Right lobe of liver (tissue), 6 donors: ENCODE measurements at regions not wholly inside any gene's neighbourhood (a gene's known extent, or its start where the extent isn't known, plus 50 kb on each side); places are given as distances from the start of the nearest gene placed in this dataset.

Experiments used
- ATAC-seq, 4 donors: fragments of 200-7000 bp; cut with Tn5 transposase; one replicate each; pipeline ENCODE4 v1.9.1; 2020; ENCODE audit warnings: mild to moderate bottlenecking in 4 of 4, moderate library complexity in 4 of 4
- DNase-seq, 3 donors: peaks; one replicate each; pipeline ENCODE4 v3.0.0-alpha.2; 2020
- H3K27ac ChIP-seq, 3 donors: fragments of 200-600 bp; one replicate each; pipeline ENCODE4 v1.8.0; 2022
- H3K27me3 ChIP-seq, 2 donors: fragments of 200-600 bp; one replicate each; pipeline ENCODE4 v1.8.0; 2022
- H3K36me3 ChIP-seq, 4 donors: fragments of 200-600 bp; sonication (generic) in 1 of 4; one replicate each; pipeline versions ENCODE4 v1.5.1 to v1.8.0; 2017 to 2022; ENCODE audit warnings: control low read depth in 1 of 4
- H3K4me1 ChIP-seq, 4 donors: fragments of 200-600 bp; sonication (generic) in 1 of 4; one replicate each; pipeline versions ENCODE4 v1.5.1 to v1.8.0; 2017 to 2022; ENCODE audit warnings: control low read depth in 1 of 4
- H3K4me3 ChIP-seq, 3 donors: fragments of 200-600 bp; one replicate each; pipeline ENCODE4 v1.8.0; 2022
- H3K9me3 ChIP-seq, 4 donors: fragments of 200-600 bp; sonication (generic) in 1 of 4; one replicate each; pipeline versions ENCODE4 v1.5.1 to v1.8.0; 2017 to 2022; ENCODE audit warnings: control low read depth in 1 of 4
- CTCF ChIP-seq, 4 donors: fragments of 200-600 bp in 3 of 4; fragments of 450-650 bp in 1 of 4; IDR thresholded peaks; one replicate each; pipeline versions ENCODE4 v1.5.1 to v1.8.0; 2016 to 2022; ENCODE audit warnings: antibody characterized with exemption in 4 of 4, mild to moderate bottlenecking in 2 of 4
- POLR2A ChIP-seq: fragments of 450-650 bp; IDR thresholded peaks from one replicate; pipeline ENCODE4 v1.6.1; 2017; ENCODE audit warnings: antibody characterized with exemption, mild to moderate bottlenecking
- WGBS: methylation state at CpG from one replicate; pipeline ENCODE4 v1.1.6; 2018; ENCODE audit warnings: low coverage, low lambda C conversion rate; ENCODE audit not compliant: insufficient coverage; ENCODE audit errors: missing lambda C conversion rate; 5-methylcytosine and 5-hydroxymethylcytosine counted together
- intact Hi-C, 2 donors: fragments of 100-400 bp; cut with DNase I; formaldehyde crosslinking; loops; one replicate each; pipeline versions ENCODE4 v1.11.2 to v1.14.1; 2022
- donor health status: DM: no; HTN: yes; CAD: no.
- donor health status: DM: no; HTN: no; CAD: no.
- donor health status: DM: no; HTN: no; CAD: no.
- donor health status: DM: no; HTN: yes; CAD: no.
- donor health status: DM: no; HTN: yes; CAD: no.

DNA sequence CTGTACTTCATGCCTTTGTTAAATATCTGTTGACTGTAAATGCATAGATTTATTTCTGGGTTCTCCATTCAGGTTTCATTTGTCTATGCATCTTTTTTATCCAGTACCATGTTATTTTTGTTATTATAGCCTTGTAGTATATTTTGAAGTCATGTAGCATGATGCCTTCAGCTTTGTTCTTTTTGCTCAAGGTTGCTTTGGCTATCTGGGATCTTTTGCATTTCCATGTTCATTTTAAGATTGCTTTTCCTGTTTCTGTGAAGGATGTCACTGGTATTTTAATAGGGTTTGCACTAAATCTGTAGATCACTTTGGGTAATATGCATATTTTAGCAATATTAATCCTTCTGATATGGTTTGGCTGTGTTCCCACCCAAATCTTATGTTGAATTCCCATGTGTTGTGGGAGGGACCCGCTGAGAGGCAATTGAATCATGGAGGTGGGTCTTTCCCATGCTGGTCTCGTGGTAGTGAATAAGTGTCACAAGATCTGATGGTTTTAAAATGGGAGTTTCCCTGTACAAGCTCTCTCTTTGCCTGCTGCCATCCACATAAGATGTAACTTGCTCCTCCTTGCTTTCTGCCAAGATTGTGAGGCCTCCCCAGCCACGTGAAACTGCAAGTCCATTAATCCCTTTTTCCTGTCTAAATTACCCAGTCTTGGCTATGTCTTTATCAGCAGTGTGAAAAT lies 302.8 kb upstream of the SEMA3C start:
- no peaks in the 10 kb centered on the region for H3K4me1 ChIP-seq
- ATAC-seq, result no peak
- H3K9me3 ChIP-seq, result no peaks in the 10 kb centered on the region
- no peak for DNase-seq
- H3K27ac ChIP-seq, result no peak overlapping the region
- H3K27me3 ChIP-seq, result no peaks in the 10 kb centered on the region
- intact Hi-C loops, result no loop called here
- no peak overlapping the region for H3K4me3 ChIP-seq
- TF ChIP-seq CTCF (IDR thresholded peaks at IDR 0.05), result no peak
- no peak for TF ChIP-seq POLR2A
- WGBS, result 44% methylated on average over 3 of the region's 3 CpGs
- H3K36me3 ChIP-seq, result no peaks in the 10 kb centered on the region

DNA sequence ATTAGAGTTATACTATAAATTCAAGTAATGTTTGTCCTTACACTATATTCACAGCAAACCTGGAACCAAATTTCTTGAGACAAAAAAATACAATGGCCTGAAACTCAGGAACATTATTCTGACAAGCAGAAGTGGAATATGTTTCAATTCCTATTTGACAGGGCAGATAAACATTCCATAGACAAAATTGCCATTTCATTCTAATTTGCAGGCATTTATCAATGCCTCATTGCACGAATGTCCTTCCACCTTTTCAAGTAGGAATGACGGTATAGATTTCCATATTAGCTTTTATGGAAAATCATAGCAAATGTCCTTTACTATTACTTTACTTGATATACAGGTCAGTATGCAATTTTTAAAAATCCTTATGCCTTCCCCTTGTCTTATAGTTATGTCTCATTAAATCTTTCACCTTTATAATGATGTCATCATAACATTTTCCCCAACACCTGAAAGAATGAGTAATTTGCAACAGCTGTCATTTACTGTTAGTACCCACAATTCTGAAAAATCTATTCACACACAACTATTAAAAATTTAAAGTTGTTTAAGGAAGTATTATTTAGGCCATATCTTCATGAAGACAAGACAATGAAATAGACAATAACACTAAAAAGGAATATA lies 299.7 kb upstream of the SEMA3C start:
- intact Hi-C loops, result no loop called here
- no peak for DNase-seq
- Histone ChIP-seq H3K36me3 (no peaks in the 10 kb centered on the region), H3K27ac (no peak overlapping the region), H3K4me3 (no peak overlapping the region), H3K27me3 (no peaks in the 10 kb centered on the region), H3K9me3 (no peaks in the 10 kb centered on the region), H3K4me1 (no peaks in the 10 kb centered on the region)
- 60% methylated on average over 2 of the region's 2 CpGs for WGBS
- TF ChIP-seq CTCF (IDR thresholded peaks at IDR 0.05) (no peak), POLR2A (no peak)
- no peak for ATAC-seq

DNA sequence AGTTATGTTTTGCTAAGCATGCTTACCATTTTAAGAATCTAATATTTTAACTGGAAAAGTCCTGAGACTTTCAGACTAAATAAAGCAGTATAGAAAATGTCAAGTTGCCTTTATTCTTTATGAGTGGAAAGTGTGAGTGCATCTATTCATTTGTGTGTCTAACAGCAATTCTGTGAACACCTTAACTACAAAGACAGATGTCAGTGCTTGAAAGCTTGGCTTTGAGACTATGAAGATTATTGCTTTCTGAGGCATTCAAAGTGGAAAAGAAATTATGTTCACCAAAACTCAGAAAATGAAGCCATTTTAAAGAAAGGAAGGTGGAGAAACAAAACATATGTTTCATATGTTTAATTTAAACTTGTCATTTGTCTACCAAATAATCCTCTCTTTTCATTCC lies 294.5 kb upstream of the SEMA3C start:
- intact Hi-C loops, result no loop called here
- Histone ChIP-seq H3K9me3 (no peaks in the 10 kb centered on the region), H3K36me3 (no peaks in the 10 kb centered on the region), H3K4me3 (no peak overlapping the region), H3K27ac (no peak overlapping the region), H3K4me1 (no peaks in the 10 kb centered on the region), H3K27me3 (peaks cover 0 to 4% of the 10 kb centered on the region in 2 donors)
- ATAC-seq, result no peak
- TF ChIP-seq CTCF (IDR thresholded peaks at IDR 0.05) (no peak), POLR2A (no peak)
- DNase-seq, result no peak

DNA sequence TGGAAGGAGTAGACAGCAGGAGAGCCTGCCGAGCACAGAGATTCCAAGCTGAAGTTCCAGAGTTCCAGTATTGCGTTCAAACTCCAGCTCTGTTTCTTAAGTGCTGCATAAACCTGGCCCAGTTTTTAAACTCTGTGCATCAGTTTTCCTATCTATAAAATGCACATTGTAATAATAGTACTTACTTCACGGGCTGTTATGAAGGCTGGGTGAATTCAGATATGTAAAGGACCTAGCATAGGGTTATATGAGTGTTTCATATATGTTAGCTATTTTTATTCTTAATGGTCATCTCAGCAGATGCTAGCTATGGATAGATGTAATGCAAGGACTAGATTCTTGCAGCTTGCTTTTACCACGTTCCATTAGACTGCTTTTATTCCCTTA lies 293.1 kb upstream of the SEMA3C start:
- Histone ChIP-seq H3K27ac (no peak overlapping the region), H3K9me3 (no peaks in the 10 kb centered on the region), H3K4me3 (no peak overlapping the region), H3K27me3 (peaks cover 0 to 4% of the 10 kb centered on the region in 2 donors), H3K36me3 (no peaks in the 10 kb centered on the region), H3K4me1 (no peaks in the 10 kb centered on the region)
- DNase-seq (no peak), ATAC-seq (no peak)
- no peak for TF ChIP-seq POLR2A
- no peak for TF ChIP-seq CTCF (IDR thresholded peaks at IDR 0.05)
- 30% methylated on average over 3 of the region's 4 CpGs for WGBS
- intact Hi-C loops, result no loop called here
